Neural cell (in vitro differentiated cells): ENCODE measurements at regions not wholly inside any gene's neighbourhood (a gene's known extent, or its start where the extent isn't known, plus 50 kb on each side); places are given as distances from the start of the nearest gene placed in this dataset.

ENCODE experiments used
- H2AFZ ChIP-seq: fragments of 200-600, 300-800 bp; sonication (generic), shearing (Covaris generic); 2 replicates; pipeline ENCODE4 v1.6.0; 2014; ENCODE audit warnings: low read depth, mild to moderate bottlenecking, antibody characterized with exemption, low read length, moderate library complexity
- H3F3A ChIP-seq: fragments of 200-600 bp; shearing (Covaris generic); 2 replicates; pipeline ENCODE4 v1.6.1; 2016; ENCODE audit warnings: mild to moderate bottlenecking, moderate library complexity, mixed read lengths, antibody characterized with exemption, low read length; ENCODE audit not compliant: insufficient read depth, poor library complexity, severe bottlenecking
- H3K27ac ChIP-seq: fragments of 200-600, 300-800 bp; sonication (generic), shearing (Covaris generic); 2 replicates; pipeline ENCODE4 v1.5.1; 2014; ENCODE audit warnings: mild to moderate bottlenecking, low read length, moderate library complexity
- H3K27me3 ChIP-seq: fragments of 300-800, 200-600 bp; sonication (generic), shearing (Covaris generic); 2 replicates; pipeline ENCODE4 v1.6.0; 2014; ENCODE audit warnings: mild to moderate bottlenecking, low read depth, low read length, moderate library complexity; ENCODE audit not compliant: insufficient read depth
- H3K36me3 ChIP-seq: fragments of 300-800, 200-600 bp; sonication (generic), shearing (Covaris generic); 2 replicates; pipeline ENCODE4 v1.5.1; 2014; ENCODE audit warnings: mild to moderate bottlenecking, antibody characterized with exemption, low read length, moderate library complexity; ENCODE audit not compliant: insufficient read depth
- H3K4me2 ChIP-seq: fragments of 300-800, 200-600 bp; sonication (generic), shearing (Covaris generic); 2 replicates; pipeline ENCODE4 v1.6.0; 2014; ENCODE audit warnings: mild to moderate bottlenecking, low read length
- H3K4me3 ChIP-seq: fragments of 300-800, 200-600 bp; sonication (generic), shearing (Covaris generic); 2 replicates; pipeline ENCODE4 v1.5.1; 2014; ENCODE audit warnings: mild to moderate bottlenecking, low read length, moderate library complexity
- H3K79me2 ChIP-seq: fragments of 200-600 bp; shearing (Covaris generic); replicated peaks from 2 replicates; pipeline ENCODE4 v1.6.0; 2014; ENCODE audit warnings: mild to moderate bottlenecking, low read length, moderate library complexity; ENCODE audit not compliant: insufficient read depth
- H3K9ac ChIP-seq: fragments of 300-800, 200-600 bp; sonication (generic), shearing (Covaris generic); 2 replicates; pipeline ENCODE4 v1.6.1; 2016; ENCODE audit warnings: mild to moderate bottlenecking, low read length, mixed read lengths
- H3K9me2 ChIP-seq: fragments of 200-600 bp; shearing (Covaris generic); 2 replicates; pipeline ENCODE4 v1.6.1; 2016; ENCODE audit warnings: mild to moderate bottlenecking, low read length, mixed read lengths; ENCODE audit not compliant: insufficient read depth
- H3K9me3 ChIP-seq: fragments of 200-600, 300-800 bp; sonication (generic), shearing (Covaris generic); 2 replicates; pipeline ENCODE4 v1.6.1; 2016; ENCODE audit warnings: mild to moderate bottlenecking, mixed run types, low read length, moderate library complexity, mixed read lengths
- H4K20me1 ChIP-seq: fragments of 200-600 bp; shearing (Covaris generic); 2 replicates; pipeline ENCODE4 v1.6.1; 2016; ENCODE audit warnings: mild to moderate bottlenecking, mixed run types; ENCODE audit not compliant: insufficient read depth
- EP300 ChIP-seq: fragments of 450-650 bp; conservative IDR thresholded peaks from 2 replicates; pipeline ENCODE4 v1.6.1; 2014; ENCODE audit warnings: antibody characterized with exemption, mild to moderate bottlenecking, moderate library complexity; ENCODE audit not compliant: poor library complexity, severe bottlenecking
- EZH2 ChIP-seq: fragments of 200-600, 300-800 bp; shearing (Covaris generic), sonication (generic); IDR thresholded peaks from 2 replicates; pipeline ENCODE4 v1.6.1; 2014; ENCODE audit warnings: antibody characterized with exemption, low read length, borderline replicate concordance, mild to moderate bottlenecking; ENCODE audit not compliant: insufficient read depth, poor library complexity, severe bottlenecking
- MXI1 ChIP-seq: fragments of 450-650 bp; conservative IDR thresholded peaks from 2 replicates; pipeline ENCODE4 v1.6.1; 2014; ENCODE audit warnings: antibody characterized with exemption, mild to moderate bottlenecking; ENCODE audit not compliant: poor library complexity, severe bottlenecking
- REST ChIP-seq: IDR thresholded peaks from 2 replicates; pipeline ENCODE4 v1.6.1; 2012; ENCODE audit warnings: borderline replicate concordance
- SMC3 ChIP-seq: fragments of 450-650 bp; conservative IDR thresholded peaks from 2 replicates; pipeline ENCODE4 v1.6.1; 2014; ENCODE audit warnings: antibody characterized with exemption, mild to moderate bottlenecking, moderate library complexity; ENCODE audit not compliant: poor library complexity

DNA sequence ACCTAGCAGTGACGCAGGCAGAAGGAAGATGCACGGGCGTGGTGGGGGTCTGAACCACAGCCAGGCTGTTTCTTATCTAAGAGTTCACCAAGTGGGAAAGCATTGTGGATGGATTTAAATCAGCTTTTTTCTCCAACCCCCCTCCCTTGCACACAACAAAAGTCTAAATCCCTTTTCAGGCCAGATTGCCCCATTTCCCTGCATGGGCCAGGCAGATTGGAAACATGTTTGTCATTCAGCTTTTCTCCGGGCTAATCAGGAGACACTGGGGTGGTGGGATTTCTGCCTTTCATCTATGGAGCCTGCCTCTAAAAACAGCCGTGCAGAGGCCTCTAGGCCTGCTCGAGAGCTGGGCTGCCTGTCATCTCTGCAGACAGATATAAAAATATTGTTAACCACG is 166.3 kb upstream of the LEF1 start:
- no peaks in the 10 kb centered on the region for H3K79me2 ChIP-seq
- no peak overlapping the region for H2AFZ ChIP-seq
- H3K27me3 ChIP-seq: no peaks in the 10 kb centered on the region
- no peak overlapping the region for H3K4me3 ChIP-seq
- no peak overlapping the region for H3K4me2 ChIP-seq
- no peaks in the 10 kb centered on the region for H4K20me1 ChIP-seq
- no peak for TF ChIP-seq MXI1
- TF ChIP-seq EP300: no peak
- no peak overlapping the region for H3K9ac ChIP-seq
- no peak overlapping the region for H3K27ac ChIP-seq
- no peaks in the 10 kb centered on the region for H3K9me3 ChIP-seq
- no peaks in the 10 kb centered on the region for H3K9me2 ChIP-seq
- H3K36me3 ChIP-seq: no peaks in the 10 kb centered on the region
- H3F3A ChIP-seq: no peaks in the 10 kb centered on the region

DNA sequence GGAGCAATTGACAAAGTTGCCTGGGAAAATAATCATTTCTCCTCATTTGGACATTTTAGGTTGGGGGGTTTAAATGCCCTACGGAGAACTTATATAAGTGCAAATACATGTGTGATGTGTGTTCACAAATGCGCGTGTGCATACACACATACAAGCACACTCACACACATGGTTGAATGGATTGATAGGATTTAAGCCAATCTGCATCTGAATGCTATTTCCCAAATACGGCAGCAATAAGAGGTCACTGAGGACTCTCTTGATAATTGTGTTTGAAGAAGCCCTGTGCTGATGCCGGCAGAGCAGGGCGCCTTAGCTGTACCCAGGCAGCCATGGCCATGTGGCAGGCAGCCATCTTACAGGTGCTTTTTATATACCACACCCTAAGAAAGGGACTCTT is 165.3 kb upstream of the LEF1 start:
- Histone ChIP-seq H3K27ac (peak overlapping the region; percentile 48), H3K4me3 (peak overlapping the region; percentile 43), H3F3A (no peaks in the 10 kb centered on the region), H4K20me1 (no peaks in the 10 kb centered on the region), H2AFZ (no peak overlapping the region), H3K36me3 (no peaks in the 10 kb centered on the region), H3K27me3 (no peaks in the 10 kb centered on the region), H3K9me2 (no peaks in the 10 kb centered on the region), H3K9me3 (no peaks in the 10 kb centered on the region), H3K79me2 (no peaks in the 10 kb centered on the region), H3K4me2 (no peak overlapping the region), H3K9ac (no peak overlapping the region)
- TF ChIP-seq EP300 (no peak), EZH2 (no peak), REST (no peak)

GRCh38 chr4:108333353-108333942 is 164.7 kb upstream of the LEF1 start:
- Histone ChIP-seq H3K79me2 (no peaks in the 10 kb centered on the region), H3K4me3 (peak overlapping the region; percentile 43), H2AFZ (no peak overlapping the region), H3K9ac (no peak overlapping the region), H3K4me2 (no peak overlapping the region), H3F3A (no peaks in the 10 kb centered on the region), H3K27ac (peak overlapping the region; percentile 48), H4K20me1 (no peaks in the 10 kb centered on the region), H3K36me3 (no peaks in the 10 kb centered on the region), H3K9me2 (no peaks in the 10 kb centered on the region), H3K27me3 (no peaks in the 10 kb centered on the region), H3K9me3 (no peaks in the 10 kb centered on the region)
- TF ChIP-seq SMC3: no peak
